H9 (cell line): ENCODE measurements at regions not wholly inside any gene's neighbourhood (a gene's known extent, or its start where the extent isn't known, plus 50 kb on each side); places are given as distances from the start of the nearest gene placed in this dataset.

Source experiments
- DNase-seq: peaks from one replicate; pipeline ENCODE4 v3.0.0-alpha.2; 2017
- H2AFZ ChIP-seq: one replicate; pipeline ENCODE4 v1.6.1; 2013; ENCODE audit warnings: mild to moderate bottlenecking, low read length, control low read depth, moderate library complexity
- H2AK5ac ChIP-seq: 2 replicates; pipeline ENCODE4 v1.6.1; 2013; ENCODE audit warnings: low read length, control low read depth, mixed read lengths; ENCODE audit not compliant: insufficient read length
- H2BK120ac ChIP-seq: one replicate; pipeline ENCODE4 v1.6.1; 2013; ENCODE audit warnings: low read depth, mild to moderate bottlenecking, low read length, control low read depth, inconsistent platforms; ENCODE audit not compliant: poor library complexity, severe bottlenecking
- H2BK12ac ChIP-seq: 2 replicates; pipeline ENCODE4 v1.6.1; 2013; ENCODE audit warnings: low read length, control low read depth, mixed read lengths, low read depth; ENCODE audit not compliant: insufficient read length
- H2BK15ac ChIP-seq: 2 replicates; pipeline ENCODE4 v1.6.1; 2013; ENCODE audit warnings: low read depth, low read length, control low read depth
- H2BK20ac ChIP-seq: one replicate; pipeline ENCODE4 v1.6.1; 2013; ENCODE audit warnings: low read depth, mild to moderate bottlenecking, low read length, control low read depth, inconsistent platforms; ENCODE audit not compliant: poor library complexity, severe bottlenecking
- H2BK5ac ChIP-seq: 2 replicates; pipeline ENCODE4 v1.6.1; 2013; ENCODE audit warnings: low read length, control low read depth, mixed read lengths; ENCODE audit not compliant: insufficient read length
- H3K14ac ChIP-seq: 2 replicates; pipeline ENCODE4 v1.6.1; 2013; ENCODE audit warnings: low read length, control low read depth; ENCODE audit not compliant: insufficient read depth
- H3K18ac ChIP-seq: 2 replicates; pipeline ENCODE4 v1.6.1; 2013; ENCODE audit warnings: low read depth, mild to moderate bottlenecking, mixed read lengths, low read length, control low read depth; ENCODE audit not compliant: insufficient read length
- H3K23ac ChIP-seq: 2 replicates; pipeline ENCODE4 v1.6.1; 2013; ENCODE audit warnings: low read length, control low read depth, mixed read lengths, low read depth; ENCODE audit not compliant: insufficient read length
- H3K23me2 ChIP-seq: 2 replicates; pipeline ENCODE4 v1.6.1; 2013; ENCODE audit warnings: low read depth, mild to moderate bottlenecking, mixed read lengths, low read length, control low read depth; ENCODE audit not compliant: insufficient read length, poor library complexity, severe bottlenecking
- H3K27ac ChIP-seq: 2 replicates; pipeline ENCODE4 v1.5.1; 2013; ENCODE audit warnings: low read length, control low read depth, mixed read lengths, low read depth; ENCODE audit not compliant: insufficient read length
- H3K27me3 ChIP-seq: 2 replicates; pipeline ENCODE4 v1.6.1; 2013; ENCODE audit warnings: low read length, control low read depth, inconsistent platforms; ENCODE audit not compliant: insufficient read depth
- H3K4ac ChIP-seq: 2 replicates; pipeline ENCODE4 v1.6.1; 2013; ENCODE audit warnings: low read depth, mild to moderate bottlenecking, control low read depth, inconsistent platforms, low read length, moderate library complexity
- H3K4me1 ChIP-seq: 2 replicates; pipeline ENCODE4 v1.6.1; 2013; ENCODE audit warnings: low read length, control low read depth, inconsistent platforms; ENCODE audit not compliant: insufficient read depth
- H3K4me2 ChIP-seq: 2 replicates; pipeline ENCODE4 v1.6.1; 2013; ENCODE audit warnings: low read length, control low read depth, mixed read lengths; ENCODE audit not compliant: insufficient read length, insufficient read depth
- H3K56ac ChIP-seq: 2 replicates; pipeline ENCODE4 v1.6.1; 2013; ENCODE audit warnings: low read depth, mild to moderate bottlenecking, mixed read lengths, low read length, control low read depth; ENCODE audit not compliant: insufficient read length
- H3K79me1 ChIP-seq: 2 replicates; pipeline ENCODE4 v1.6.1; 2013; ENCODE audit warnings: low read depth, mild to moderate bottlenecking, moderate library complexity, low read length, control low read depth, inconsistent platforms; ENCODE audit not compliant: insufficient read depth, poor library complexity, severe bottlenecking
- H3K79me2 ChIP-seq: 2 replicates; pipeline ENCODE4 v1.6.1; 2013; ENCODE audit warnings: low read length, control low read depth, inconsistent platforms; ENCODE audit not compliant: insufficient read depth
- H3K9ac ChIP-seq: 2 replicates; pipeline ENCODE4 v1.6.1; 2013; ENCODE audit warnings: low read length, control low read depth, mixed read lengths; ENCODE audit not compliant: insufficient read length; ENCODE audit errors: extremely low read depth
- H3K9me3 ChIP-seq: one replicate; pipeline ENCODE4 v1.6.1; 2013; ENCODE audit warnings: low read depth, low read length, inconsistent platforms; ENCODE audit not compliant: control insufficient read depth
- H3T11ph ChIP-seq: one replicate; pipeline ENCODE4 v1.6.1; 2013; ENCODE audit warnings: mild to moderate bottlenecking, low read length, control low read depth, inconsistent platforms
- H4K20me1 ChIP-seq: one replicate; pipeline ENCODE4 v1.6.1; 2013; ENCODE audit not compliant: control insufficient read depth, insufficient read length, insufficient read depth
- H4K5ac ChIP-seq: 2 replicates; pipeline ENCODE4 v1.6.1; 2013; ENCODE audit warnings: low read depth, mild to moderate bottlenecking, mixed read lengths, low read length, control low read depth; ENCODE audit not compliant: insufficient read length
- H4K8ac ChIP-seq: replicated peaks from 2 replicates; pipeline ENCODE4 v1.6.1; 2013; ENCODE audit warnings: low read length, control low read depth, mixed read lengths, low read depth; ENCODE audit not compliant: insufficient read length
- H4K91ac ChIP-seq: 2 replicates; pipeline ENCODE4 v1.6.1; 2013; ENCODE audit warnings: low read depth, mild to moderate bottlenecking, moderate library complexity, mixed read lengths, low read length, control low read depth; ENCODE audit not compliant: insufficient read length
- H3K27ac Mint-ChIP-seq, 3 experiments: 2 replicates in 2 of 3; 3 replicates in 1 of 3; pipeline ENCODE4 v1.8.0; 2020 to 2021; ENCODE audit warnings: mixed read lengths in 3 of 3, mild to moderate bottlenecking in 1 of 3, moderate library complexity in 1 of 3
- H3K27me3 Mint-ChIP-seq: 2 replicates; pipeline ENCODE4 v1.8.0; 2021; ENCODE audit warnings: low read depth, mild to moderate bottlenecking, moderate library complexity, mixed read lengths
- H3K36me3 Mint-ChIP-seq, 3 experiments: 2 replicates in 2 of 3; 3 replicates in 1 of 3; pipeline ENCODE4 v1.8.0; 2020 to 2021; ENCODE audit warnings: low read depth in 3 of 3, mixed read lengths in 3 of 3; ENCODE audit not compliant: insufficient read depth in 1 of 3
- H3K4me1 Mint-ChIP-seq, 2 experiments: 2 replicates each; pipeline ENCODE4 v1.8.0; 2020; ENCODE audit warnings: mixed read lengths in 2 of 2
- H3K4me3 Mint-ChIP-seq, 2 experiments: 2 replicates in 1 of 2; 3 replicates in 1 of 2; pipeline ENCODE4 v1.8.0; 2020 to 2021; ENCODE audit warnings: mild to moderate bottlenecking in 2 of 2, mixed read lengths in 2 of 2, moderate library complexity in 1 of 2
- H3K9me3 Mint-ChIP-seq, 2 experiments: 2 replicates in 1 of 2; 3 replicates in 1 of 2; pipeline ENCODE4 v1.8.0; 2020; ENCODE audit warnings: mild to moderate bottlenecking in 2 of 2, mixed read lengths in 2 of 2, moderate library complexity in 1 of 2
- CTCF ChIP-seq: fragments of 200-600 bp; sonication (generic); conservative IDR thresholded peaks from 3 replicates; pipeline ENCODE4 v1.8.0; 2021; ENCODE audit warnings: antibody characterized with exemption, mild to moderate bottlenecking
- WGBS: extraction: QIAGEN DNeasy Blood & Tissue Kit; methylation state at CpG from one replicate; pipeline ENCODE4 v1.1.7; 2013; ENCODE audit warnings: missing lambda C conversion rate, low lambda C conversion rate, mixed read lengths; ENCODE audit not compliant: insufficient read length; ENCODE audit errors: extremely low coverage; 5-methylcytosine and 5-hydroxymethylcytosine counted together

GRCh38 chr16:73572135-73572828, 524.4 kb upstream of the ZFHX3 start:
- Mint-ChIP-seq H3K4me1 (peaks cover 36 to 40% of the 10 kb centered on the region in 2 experiments), H3K4me3 (no peak overlapping the region; a peak in 1 of 5 replicates), H3K27me3 (peaks cover 6% of the 10 kb centered on the region), H3K9me3 (no peaks in the 10 kb centered on the region), H3K36me3 (no peaks in the 10 kb centered on the region; a peak in 1 of 7 replicates), H3K27ac (peak overlapping the region in 2 of 3 experiments; percentile 32 to 54; a peak in 2 of 7 replicates)
- TF ChIP-seq CTCF: no peak
- Histone ChIP-seq H3K4me1 (0 out of 2 replicates have a peak, but pooled peaks cover 2% of the 10 kb centered on the region), H3K23me2 (no peaks in the 10 kb centered on the region), H2BK120ac (no peak overlapping the region), H3K9me3 (no peaks in the 10 kb centered on the region), H3K79me1 (no peaks in the 10 kb centered on the region), H3K9ac (no peak overlapping the region), H2BK5ac (no peak overlapping the region), H3K27me3 (no peaks in the 10 kb centered on the region), H2BK12ac (no peak overlapping the region), H3K18ac (peak overlapping the region; percentile 20), H4K20me1 (no peaks in the 10 kb centered on the region), H3K56ac (no peak overlapping the region), H4K5ac (no peak overlapping the region), H2BK20ac (no peak overlapping the region), H3T11ph (no peak overlapping the region), H2AK5ac (no peak overlapping the region), H2AFZ (peak overlapping the region; percentile 3), H2BK15ac (no peak overlapping the region), H4K91ac (no peak overlapping the region), H3K4ac (no peak overlapping the region), H3K27ac (no peak overlapping the region), H3K23ac (no peak overlapping the region), H3K14ac (peak overlapping the region; percentile 51; the same call in 1 of the 2 replicates), H3K79me2 (no peaks in the 10 kb centered on the region), H3K4me2 (no peak overlapping the region), H4K8ac (no peak overlapping the region)
- no CpG with 5 or more reads among the region's 8 CpGs for WGBS
- DNase-seq: no peak
